ENCODE measurements at regions not wholly inside any gene's neighbourhood (a gene's known extent, or its start where the extent isn't known, plus 50 kb on each side); places are given as distances from the start of the nearest gene placed in this dataset.

DNA sequence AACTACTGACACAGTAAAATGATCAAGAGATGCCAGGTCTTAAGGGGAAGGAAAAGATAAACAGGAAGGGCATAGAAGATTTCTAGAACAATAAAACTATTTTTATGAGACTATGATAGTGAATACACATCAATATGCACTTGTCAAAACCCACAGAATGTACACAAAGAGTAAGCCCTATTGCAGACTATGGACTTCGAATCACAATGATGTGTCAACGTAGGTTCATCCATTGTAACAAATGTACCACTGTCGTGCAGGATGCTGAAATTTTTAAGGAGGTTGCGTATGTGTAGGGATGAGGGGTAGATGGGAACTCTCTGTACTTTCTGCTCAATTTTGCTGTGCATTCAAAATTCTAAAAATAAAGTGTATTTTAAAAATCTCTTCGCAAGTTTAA, 171.9 kb downstream of the KLF12 start:
- Mint-ChIP-seq H3K27me3 (no peaks in the 10 kb centered on the region), H3K4me3 (ENCODE audit: low read depth) (no peak overlapping the region), H3K36me3 (ENCODE audit: insufficient read depth) (peaks cover 2% of the 10 kb centered on the region), H3K4me1 (ENCODE audit: low read depth) (no peaks in the 10 kb centered on the region), H3K9me3 (ENCODE audit: low read depth) (peaks cover 3% of the 10 kb centered on the region), H3K27ac (no peak overlapping the region)
- TF ChIP-seq, protein P1, sequence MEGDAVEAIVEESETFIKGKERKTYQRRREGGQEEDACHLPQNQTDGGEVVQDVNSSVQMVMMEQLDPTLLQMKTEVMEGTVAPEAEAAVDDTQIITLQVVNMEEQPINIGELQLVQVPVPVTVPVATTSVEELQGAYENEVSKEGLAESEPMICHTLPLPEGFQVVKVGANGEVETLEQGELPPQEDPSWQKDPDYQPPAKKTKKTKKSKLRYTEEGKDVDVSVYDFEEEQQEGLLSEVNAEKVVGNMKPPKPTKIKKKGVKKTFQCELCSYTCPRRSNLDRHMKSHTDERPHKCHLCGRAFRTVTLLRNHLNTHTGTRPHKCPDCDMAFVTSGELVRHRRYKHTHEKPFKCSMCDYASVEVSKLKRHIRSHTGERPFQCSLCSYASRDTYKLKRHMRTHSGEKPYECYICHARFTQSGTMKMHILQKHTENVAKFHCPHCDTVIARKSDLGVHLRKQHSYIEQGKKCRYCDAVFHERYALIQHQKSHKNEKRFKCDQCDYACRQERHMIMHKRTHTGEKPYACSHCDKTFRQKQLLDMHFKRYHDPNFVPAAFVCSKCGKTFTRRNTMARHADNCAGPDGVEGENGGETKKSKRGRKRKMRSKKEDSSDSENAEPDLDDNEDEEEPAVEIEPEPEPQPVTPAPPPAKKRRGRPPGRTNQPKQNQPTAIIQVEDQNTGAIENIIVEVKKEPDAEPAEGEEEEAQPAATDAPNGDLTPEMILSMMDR (IDR thresholded peaks at IDR 0.05; ENCODE audit: unreplicated experiment) = no peak
- DNase-seq (ENCODE audit: low spot score, unreplicated experiment) = no peak

DNA sequence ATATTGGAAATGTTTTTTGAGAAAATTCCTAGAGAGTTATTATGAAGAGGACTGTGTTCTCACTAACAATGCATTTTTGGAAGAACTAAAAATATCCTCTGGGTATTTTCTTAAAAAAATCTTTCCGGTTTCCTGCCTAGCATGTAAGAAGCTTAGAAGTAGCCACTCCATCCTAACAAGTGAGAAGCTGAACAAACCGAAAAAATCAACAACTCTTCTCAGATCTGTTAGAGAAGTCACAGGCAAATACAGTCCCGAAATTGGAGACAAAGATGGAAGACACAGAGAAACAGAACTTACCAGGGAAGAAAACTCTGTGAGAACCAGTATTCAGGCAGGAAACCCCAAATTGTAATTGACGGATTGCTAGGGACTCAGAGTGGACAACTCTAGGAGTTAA, 173.0 kb downstream of the KLF12 start:
- Mint-ChIP-seq H3K4me1 (ENCODE audit: low read depth) (no peaks in the 10 kb centered on the region), H3K9me3 (ENCODE audit: low read depth) (peaks cover 3% of the 10 kb centered on the region), H3K36me3 (ENCODE audit: insufficient read depth) (peaks cover 2% of the 10 kb centered on the region), H3K4me3 (ENCODE audit: low read depth) (no peak overlapping the region), H3K27ac (no peak overlapping the region), H3K27me3 (no peaks in the 10 kb centered on the region)
- TF ChIP-seq, protein P1 (IDR thresholded peaks at IDR 0.05; ENCODE audit: unreplicated experiment) = no peak
- DNase-seq (ENCODE audit: low spot score, unreplicated experiment) = no peak

DNA sequence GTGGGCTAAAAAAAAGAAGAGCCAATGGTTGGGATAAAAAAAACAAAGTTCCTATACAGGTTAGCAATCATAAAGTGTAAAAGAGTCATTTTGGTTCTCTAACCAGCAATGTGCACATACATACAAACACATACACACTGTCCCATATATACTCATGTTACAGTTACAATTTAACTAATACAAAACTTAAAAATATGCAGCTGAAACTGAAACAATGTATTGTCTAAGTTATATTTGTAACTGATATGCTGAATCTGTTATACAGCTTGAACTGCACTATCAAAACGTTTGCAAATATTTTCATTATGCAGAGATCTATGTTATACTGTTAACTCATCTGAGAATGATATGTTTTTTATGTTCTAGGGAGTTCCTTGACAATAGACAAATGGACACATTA, 173.7 kb downstream of the KLF12 start:
- Mint-ChIP-seq H3K27ac (no peak overlapping the region), H3K4me3 (ENCODE audit: low read depth) (no peak overlapping the region), H3K9me3 (ENCODE audit: low read depth) (peaks cover 3% of the 10 kb centered on the region), H3K27me3 (no peaks in the 10 kb centered on the region), H3K4me1 (ENCODE audit: low read depth) (no peaks in the 10 kb centered on the region), H3K36me3 (ENCODE audit: insufficient read depth) (peaks cover 2% of the 10 kb centered on the region)
- TF ChIP-seq, protein P1 (IDR thresholded peaks at IDR 0.05; ENCODE audit: unreplicated experiment) = no peak
- no peak for DNase-seq (ENCODE audit: low spot score, unreplicated experiment)

DNA sequence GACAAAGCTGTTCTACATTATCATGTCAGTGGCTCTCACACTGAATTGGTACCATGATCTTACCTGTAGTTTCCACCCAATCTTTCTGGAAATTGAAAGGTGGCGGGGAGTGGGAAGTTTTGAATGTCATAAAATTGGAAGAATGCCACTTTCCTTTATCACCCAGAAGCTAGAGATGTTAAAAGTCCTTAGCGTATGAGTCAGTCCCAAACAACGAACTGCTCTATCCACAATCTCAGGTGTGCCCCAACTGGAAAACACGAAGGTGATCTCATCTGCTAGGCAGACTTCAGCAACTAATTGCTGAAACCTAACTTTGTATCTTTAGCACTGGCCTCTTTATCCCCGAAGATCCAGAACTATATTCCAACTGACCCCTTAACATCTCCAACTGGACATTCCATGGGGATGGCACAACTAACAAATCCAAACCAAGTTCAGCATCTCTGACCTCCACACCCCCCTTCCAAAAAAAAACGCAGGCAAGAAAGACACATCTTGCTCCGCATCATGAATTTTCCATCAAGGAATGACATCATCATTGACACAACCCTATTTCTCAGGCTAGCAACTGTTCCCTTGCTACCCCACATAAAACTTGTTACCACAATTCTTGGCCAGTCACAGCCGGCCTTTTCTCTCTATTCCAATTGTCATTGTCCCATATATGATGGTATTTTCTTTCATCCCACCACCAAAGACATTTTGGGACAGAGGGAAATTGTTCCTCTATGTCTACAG, 175.4 kb downstream of the KLF12 start:
- H3K4me3 Mint-ChIP-seq (ENCODE audit: low read depth) = no peak overlapping the region
- DNase-seq (ENCODE audit: low spot score, unreplicated experiment) = no peak
- peaks cover 3% of the 10 kb centered on the region for H3K9me3 Mint-ChIP-seq (ENCODE audit: low read depth)
- H3K27ac Mint-ChIP-seq = no peak overlapping the region
- no peaks in the 10 kb centered on the region for H3K4me1 Mint-ChIP-seq (ENCODE audit: low read depth)
- H3K27me3 Mint-ChIP-seq = no peaks in the 10 kb centered on the region
- peaks cover 2% of the 10 kb centered on the region for H3K36me3 Mint-ChIP-seq (ENCODE audit: insufficient read depth)
- TF ChIP-seq, protein P1 (IDR thresholded peaks at IDR 0.05; ENCODE audit: unreplicated experiment) = no peak

DNA sequence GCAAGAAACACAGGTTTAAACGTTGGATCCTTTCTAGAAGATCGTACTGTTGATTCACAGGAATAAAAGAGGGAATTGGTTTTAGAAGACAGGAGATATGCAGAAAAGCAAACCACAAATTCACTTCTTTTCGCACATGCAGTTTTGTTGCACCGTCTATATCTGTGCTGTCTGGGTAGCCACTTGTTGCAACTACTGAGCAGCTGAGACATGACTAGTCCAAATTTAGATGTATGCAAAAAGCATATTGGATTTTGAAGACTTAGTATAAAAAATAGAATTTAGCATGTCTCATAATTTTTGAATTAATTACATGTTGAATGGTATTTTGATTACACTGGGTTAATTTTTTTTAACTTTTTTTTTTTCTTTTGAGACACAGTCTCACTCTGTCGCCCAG, 176.3 kb downstream of the KLF12 start:
- no peak overlapping the region for H3K4me3 Mint-ChIP-seq (ENCODE audit: low read depth)
- H3K4me1 Mint-ChIP-seq (ENCODE audit: low read depth) = no peaks in the 10 kb centered on the region
- H3K9me3 Mint-ChIP-seq (ENCODE audit: low read depth) = peaks cover 3% of the 10 kb centered on the region
- TF ChIP-seq, protein P1 (IDR thresholded peaks at IDR 0.05; ENCODE audit: unreplicated experiment) = no peak
- H3K27me3 Mint-ChIP-seq = no peaks in the 10 kb centered on the region
- H3K36me3 Mint-ChIP-seq (ENCODE audit: insufficient read depth) = peaks cover 2% of the 10 kb centered on the region
- no peak overlapping the region for H3K27ac Mint-ChIP-seq
- no peak for DNase-seq (ENCODE audit: low spot score, unreplicated experiment)

All from progenitor cell of endocrine pancreas (in vitro differentiated cells).